GM21423 (cell line): ENCODE measurements at regions not wholly inside any gene's neighbourhood (a gene's known extent, or its start where the extent isn't known, plus 50 kb on each side); places are given as distances from the start of the nearest gene placed in this dataset.
"Not testable (repeated sequence)": the region's sequence is repeated elsewhere in the genome, so short reads cannot be mapped to it uniquely, and the experiment has no call there.

ENCODE experiments used
- ATAC-seq: cut with Tn5 transposase; IDR thresholded peaks from one replicate; pipeline ENCODE4 v1.9.1; 2021; ENCODE audit warnings: mild to moderate bottlenecking, moderate library complexity; ENCODE audit not compliant: unreplicated experiment

GRCh38 chr4:103318327-103318726 lies 120.2 kb upstream of the CENPE start:
- no peak for ATAC-seq

DNA sequence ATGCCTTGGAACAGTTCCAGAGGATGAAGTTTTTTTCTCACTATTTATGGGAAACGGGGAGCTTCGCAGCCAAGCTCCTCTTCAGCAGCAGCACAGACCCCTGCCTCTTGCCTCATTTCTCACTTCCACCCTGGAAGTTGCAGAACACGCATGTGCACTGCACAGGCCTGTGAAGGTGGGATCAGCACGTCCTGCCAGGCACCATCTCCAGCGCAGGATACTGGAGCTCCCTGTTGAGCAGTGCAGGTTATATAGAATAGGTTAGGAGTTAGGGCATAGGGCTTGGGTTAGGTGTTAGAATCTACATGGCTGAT lies 110.1 kb upstream of the CENPE start:
- ATAC-seq: no peak

GRCh38 chr4:103307453-103308247 lies 109.5 kb upstream of the CENPE start:
- no peak for ATAC-seq

DNA sequence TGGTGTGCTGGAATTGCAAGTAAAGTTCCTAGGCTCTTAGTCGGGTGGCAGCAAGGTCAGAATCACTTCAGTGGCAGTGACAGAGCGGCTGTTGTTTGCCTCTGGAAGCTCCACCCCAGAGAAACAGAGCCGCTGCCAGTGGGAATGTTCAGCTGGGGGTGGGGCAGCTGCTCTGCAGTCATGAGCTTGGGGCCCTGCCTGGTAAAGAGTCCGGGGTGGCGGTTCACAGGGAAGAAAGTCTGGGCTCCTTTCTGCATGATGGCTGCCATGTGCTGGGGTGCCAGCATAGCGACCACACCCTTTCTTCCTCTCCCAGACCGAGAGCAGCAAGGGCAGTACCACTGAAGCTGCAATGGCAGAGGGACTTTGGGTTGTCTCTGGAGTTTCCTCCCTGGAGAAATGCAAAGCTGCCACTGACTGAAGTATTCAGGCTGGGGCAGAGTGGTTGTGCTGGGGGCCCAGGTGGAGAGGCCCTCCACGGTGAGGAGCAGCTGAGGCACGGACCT lies 108.8 kb upstream of the CENPE start:
- ATAC-seq: no peak

DNA sequence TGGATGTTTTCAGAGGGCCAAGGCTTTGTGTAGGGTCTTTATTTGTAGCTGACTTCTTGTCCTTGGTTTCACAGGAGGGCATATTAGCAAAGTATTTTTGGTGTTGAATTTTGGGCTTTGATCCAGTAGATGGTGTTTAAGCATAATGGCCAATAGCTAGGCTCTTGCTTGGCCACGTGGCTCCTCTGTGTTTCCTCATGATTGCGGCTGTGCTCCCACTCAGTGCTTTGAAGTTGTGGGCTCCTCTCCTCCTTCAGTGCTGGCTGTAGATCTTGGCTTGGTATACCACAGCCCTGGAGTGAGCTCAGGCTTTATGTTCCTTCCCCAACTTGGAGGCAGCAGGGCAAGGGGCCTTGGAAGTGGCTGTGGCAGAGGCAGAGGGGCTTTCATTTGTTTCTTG lies 107.2 kb upstream of the CENPE start:
- no peak for ATAC-seq

DNA sequence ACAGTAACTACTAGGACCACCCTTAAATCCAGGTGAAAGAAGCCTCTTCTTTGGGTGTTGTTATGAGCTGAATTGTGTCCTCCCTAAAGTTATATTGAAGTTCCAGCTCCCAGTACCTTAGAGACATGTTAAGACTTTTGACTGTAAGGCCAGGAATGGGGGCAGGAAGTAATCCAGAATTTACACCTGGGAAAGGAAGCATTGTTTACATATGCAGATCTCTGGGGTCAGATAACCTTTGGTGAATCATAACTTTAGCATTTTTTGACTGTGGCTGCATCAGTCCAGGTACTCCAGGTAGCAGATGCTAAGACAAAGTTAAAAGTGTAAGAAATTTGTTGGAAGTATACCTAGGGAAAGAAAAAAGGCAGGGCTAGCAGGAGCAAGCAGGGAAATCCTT lies 104.9 kb upstream of the CENPE start:
- no peak for ATAC-seq

DNA sequence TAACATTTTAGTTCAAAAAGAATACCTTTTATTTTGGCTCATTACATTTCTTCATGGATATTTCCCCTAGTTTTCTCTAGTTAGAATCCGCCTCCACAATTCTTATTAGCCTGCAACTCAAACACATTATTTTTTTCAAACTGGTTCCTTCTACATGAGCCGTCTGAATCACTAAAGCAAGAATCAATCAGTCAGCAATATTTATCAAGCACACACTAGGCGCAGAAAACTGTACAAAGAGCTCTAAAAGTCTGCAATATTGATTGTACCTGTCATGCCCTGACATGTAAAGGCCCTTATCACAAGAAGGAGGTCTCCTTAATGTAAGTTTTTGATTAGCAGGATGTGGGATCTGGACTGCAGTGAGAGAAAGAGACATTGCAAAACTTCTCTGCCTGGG lies 94.8 kb upstream of the CENPE start:
- ATAC-seq: no peak

DNA sequence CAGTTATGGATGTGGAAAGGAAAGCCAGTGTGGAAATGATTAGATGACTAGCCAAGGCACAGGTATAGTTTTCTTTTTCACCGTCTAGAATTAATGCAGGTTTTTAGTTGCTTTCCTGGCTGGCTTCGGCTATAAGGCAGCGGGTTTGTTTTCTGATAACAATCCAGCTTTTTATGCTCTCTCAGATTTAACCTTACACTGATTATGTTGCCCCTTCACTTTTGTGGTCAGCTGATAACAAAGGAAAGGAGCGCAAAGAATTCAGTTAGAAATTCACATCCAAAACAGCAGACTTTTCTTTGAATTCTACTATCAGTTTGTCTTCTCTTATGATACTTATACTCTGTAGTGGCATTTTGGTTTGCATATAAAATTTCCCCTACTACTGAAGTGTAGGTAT lies 94.2 kb upstream of the CENPE start:
- ATAC-seq: no peak

DNA sequence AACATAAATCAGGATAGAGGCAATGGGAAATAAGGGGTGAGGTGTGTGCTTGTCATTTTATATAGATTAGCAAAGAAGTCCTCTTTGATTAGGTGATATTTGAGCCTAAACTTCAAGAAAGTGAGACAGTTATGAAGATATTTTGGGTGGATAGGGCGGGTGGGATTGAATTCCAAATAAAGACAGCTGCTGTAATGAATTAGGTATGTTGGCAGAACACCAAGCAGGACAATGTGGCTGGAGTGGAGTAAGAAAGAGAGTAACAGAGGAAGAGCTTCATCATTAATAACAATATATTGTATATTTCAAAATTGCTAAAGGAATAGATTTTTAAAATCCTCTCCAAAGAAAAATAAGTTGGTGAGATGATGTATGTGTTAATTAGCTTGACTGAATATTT lies 91.0 kb upstream of the CENPE start:
- ATAC-seq: no peak

DNA sequence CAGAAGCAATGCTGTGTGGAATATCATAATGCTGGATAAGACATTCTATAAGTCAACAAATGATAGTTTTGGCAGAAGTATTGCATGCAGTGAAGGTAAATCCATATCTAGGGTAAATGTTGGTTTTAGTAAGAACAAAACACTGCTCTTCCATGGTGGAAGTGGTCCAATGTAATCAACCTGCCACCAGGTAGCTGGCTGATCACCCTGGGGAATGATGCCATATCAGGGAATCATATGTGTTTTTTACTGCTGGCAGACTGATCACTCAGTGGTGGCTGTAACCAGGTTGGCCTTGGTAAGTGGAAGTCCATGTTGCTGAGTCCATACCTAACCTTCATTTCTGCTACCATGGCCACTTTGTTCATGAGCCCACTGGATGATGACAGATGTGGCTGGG lies 74.0 kb upstream of the CENPE start:
- ATAC-seq: no peak

DNA sequence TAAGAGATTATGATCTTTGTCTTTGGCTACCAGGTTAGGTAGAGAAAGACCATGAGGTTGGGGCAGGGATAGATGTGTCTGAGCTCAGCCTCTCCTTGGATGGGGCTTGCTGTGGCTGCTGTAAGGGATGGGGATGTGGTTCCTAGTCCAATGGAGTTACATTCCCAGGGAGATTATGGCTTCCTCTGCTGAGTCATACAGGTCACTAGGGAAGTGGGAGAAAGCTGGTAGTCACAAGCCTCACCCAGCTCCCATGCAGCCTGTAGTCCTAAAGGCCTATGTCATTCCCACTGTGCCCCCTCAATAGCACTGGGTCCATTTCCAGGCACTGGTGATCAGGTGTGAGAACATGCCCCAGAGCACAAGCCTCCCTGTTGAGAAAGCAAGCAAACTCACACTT lies 70.6 kb upstream of the CENPE start:
- no peak for ATAC-seq

DNA sequence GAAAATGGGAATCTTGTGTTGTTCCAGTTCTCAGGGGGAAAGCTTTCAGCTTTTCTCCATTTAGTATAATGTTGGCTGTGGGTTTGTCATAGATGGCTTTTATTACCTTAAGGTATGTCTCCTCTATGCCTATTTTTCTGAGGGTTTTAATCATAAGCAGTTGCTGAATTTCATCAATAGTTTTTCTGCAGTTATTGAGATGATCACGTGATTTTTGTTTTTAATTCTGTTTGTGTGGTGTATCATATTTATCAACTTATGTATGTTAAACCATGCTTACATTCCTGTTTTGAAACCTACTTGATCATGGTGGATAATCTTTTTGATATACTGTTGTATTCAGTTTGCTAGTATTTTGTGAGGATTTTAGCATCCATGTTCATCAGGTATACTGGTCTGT lies 66.8 kb upstream of the CENPE start:
- no peak for ATAC-seq

GRCh38 chr4:103256068-103256467 lies 57.9 kb upstream of the CENPE start:
- not testable (repeated sequence) for ATAC-seq
